GM18520 (cell line): ENCODE measurements at regions not wholly inside any gene's neighbourhood (a gene's known extent, or its start where the extent isn't known, plus 50 kb on each side); places are given as distances from the start of the nearest gene placed in this dataset.
"Not testable (repeated sequence)": the region's sequence is repeated elsewhere in the genome, so short reads cannot be mapped to it uniquely, and the experiment has no call there.

Experiments
- ATAC-seq: cut with Tn5 transposase; IDR thresholded peaks from one replicate; pipeline ENCODE4 v1.9.1; 2021; ENCODE audit not compliant: unreplicated experiment

DNA sequence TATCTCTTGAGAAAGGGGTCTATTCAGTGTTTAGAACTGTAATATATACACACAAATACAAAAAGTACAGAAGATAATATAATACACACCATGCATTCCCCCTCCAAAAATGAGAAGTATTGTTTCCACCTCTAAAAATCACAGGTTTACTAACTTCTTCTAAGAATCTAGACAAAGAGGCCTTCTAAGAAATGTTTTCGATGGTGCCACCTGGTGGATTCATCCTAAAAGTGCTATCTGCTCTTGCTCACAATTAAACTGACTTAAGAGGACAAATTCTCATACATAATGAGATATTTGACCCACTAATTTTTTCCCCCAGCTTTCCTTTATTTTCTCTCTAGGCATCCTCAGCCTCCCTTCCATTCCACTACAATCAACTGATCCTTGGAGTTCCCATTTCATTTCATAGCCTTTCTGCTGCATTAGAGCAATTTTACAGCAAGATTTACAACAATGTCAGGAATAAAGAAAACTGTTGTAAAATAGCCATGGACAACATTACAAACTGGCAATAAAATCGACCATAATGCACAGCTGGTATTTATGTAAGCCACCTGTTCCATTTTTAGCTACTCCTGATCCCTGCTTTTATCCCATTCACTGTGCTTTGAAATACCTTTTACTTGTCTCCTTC, 124.6 kb downstream of the ARRDC4 start:
- no peak for ATAC-seq

DNA sequence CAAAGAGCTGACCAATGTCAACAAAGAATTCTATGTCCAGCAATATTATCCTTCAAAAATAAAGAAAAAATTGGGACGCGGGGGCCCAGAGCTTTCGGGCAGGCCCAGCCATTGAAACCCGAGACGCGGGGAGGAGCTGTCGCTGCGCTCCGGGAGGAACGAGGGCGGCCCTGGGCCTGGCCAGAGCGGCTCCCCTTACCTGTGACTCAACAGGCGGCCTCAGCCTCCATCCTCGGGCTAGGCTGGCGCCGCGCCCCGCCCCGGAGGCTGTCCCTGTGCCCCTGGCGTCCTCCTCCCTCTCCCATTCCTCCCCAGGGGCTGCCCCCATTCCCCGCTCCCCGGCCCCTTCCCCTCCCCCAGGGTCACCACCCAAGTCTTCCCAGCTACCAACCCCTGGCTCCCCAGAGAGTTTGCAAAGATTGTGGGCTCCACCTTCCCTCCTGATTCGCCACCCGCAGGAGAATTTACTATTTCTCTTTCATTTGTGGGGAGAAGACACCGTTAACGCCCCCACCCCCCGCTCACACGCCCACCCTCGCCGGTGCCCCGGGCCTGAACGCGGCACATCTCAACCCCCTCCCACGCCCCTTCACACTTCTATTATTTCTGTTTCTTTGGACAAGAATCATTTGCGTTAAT, 127.9 kb downstream of the ARRDC4 start:
- ATAC-seq = not testable (repeated sequence)

DNA sequence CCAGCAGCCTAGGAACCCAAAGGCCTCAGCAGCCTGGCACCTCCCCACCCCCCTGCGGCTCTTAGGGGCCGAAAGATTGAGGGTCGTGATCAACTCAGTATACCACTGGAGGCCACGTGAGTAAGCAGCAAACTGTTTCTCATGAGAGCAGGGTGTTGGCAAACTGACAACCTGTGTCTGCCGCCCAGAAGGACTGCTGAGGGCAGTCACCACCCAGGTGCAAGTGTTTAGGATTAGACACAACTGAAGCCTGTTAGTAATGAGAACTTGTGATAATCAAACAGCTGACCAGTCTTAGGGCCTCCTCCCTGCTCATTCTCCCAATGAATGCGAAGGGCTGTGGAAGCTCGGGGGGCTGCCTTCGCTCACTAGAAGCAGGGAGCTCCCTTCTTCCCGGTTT, 128.8 kb downstream of the ARRDC4 start:
- not testable (repeated sequence) for ATAC-seq

DNA sequence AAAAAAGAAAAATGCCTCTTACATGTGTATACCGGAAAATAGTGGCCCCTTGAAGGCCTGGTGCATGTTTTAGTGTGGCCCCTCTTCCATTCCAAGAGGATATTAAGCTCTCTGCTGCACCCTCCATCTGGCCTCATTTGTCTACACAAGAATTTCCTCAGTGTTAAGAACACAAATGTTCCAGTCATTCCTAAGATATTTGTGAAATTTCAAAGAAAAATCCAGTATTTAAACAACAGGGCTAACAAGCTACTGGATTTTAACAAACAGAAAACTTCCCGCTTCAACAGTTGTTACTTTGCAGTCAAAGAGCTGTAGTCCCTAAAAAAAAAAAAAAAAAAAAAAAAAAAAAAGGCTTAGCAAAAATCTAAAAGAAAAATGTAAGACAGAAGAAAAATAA, 137.5 kb downstream of the ARRDC4 start:
- ATAC-seq = not testable (repeated sequence)

DNA sequence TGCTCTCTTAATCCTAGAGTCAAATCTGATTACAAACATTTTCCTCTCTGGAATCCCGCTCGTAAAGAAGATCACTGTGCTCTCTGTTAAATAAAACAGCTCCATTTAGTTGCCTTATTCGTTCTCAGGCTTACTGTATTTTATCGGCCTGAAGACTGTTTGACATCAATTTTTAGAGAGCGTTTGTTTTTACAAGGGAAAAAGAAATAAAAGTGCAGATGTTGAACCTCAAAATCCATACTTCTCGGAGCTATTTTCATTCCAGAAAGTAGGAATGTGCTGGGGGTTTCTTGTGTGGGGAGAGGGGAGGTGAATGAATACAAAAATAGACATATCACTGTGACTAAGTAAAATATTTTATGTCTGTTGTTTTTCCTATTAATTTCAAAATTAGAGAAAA, 140.1 kb downstream of the ARRDC4 start:
- ATAC-seq = not testable (repeated sequence)

DNA sequence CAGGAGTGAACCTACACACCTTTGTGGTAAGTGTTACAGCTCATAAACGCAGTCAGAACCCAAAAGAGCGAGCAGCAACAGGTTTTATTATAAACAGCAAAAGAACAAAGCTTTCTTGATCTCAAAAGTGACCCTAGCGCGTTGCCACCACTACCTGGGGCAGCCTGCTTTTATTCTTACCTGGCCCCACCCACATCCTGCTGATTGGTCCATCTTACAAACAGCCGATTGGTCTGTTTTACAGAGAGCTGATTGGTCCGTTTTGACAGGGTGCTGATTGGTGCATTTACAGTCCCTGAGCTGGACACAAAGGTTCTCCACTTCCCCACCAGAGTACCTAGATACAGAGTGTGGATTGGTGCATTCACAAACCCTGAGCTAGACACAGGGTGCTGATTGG, 143.1 kb downstream of the ARRDC4 start:
- no peak for ATAC-seq

DNA sequence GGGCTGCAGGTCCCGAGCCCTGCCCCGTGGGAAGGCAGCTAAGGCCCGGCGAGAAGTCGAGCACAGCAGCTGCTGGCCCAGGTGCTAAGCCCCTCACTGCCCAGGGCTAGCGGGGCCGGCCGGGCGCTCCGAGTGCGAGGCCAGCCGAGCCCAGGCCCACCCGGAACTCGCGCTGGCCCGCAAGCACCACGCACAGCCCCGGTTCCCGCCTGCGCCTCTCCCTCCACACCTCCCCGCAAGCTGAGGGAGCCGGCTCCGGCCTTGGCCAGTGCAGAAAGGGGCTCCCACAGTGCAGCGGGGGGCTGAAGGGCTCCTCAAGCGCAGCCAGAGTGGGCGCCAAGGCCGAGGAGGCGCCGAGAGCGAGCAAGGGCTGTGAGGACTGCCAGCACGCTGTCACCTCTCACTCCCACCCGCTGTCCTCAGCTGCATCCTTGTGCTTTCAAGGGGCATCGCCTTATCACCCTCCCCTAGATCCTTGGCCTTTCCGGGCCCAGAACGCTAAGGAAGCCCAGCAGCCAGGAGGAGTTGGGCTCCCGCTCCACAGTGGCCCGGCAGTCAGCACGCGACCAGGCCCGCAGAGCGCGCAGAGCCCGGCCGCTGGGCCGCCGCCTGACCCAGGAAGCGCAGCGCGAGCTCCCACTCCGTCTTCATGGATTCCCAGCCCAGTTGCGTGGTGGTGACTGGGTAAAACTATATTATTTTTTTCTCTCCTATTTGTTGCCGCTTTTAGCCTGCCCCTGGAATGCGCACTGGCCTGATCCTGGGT, 144.1 kb downstream of the ARRDC4 start:
- not testable (repeated sequence) for ATAC-seq

DNA sequence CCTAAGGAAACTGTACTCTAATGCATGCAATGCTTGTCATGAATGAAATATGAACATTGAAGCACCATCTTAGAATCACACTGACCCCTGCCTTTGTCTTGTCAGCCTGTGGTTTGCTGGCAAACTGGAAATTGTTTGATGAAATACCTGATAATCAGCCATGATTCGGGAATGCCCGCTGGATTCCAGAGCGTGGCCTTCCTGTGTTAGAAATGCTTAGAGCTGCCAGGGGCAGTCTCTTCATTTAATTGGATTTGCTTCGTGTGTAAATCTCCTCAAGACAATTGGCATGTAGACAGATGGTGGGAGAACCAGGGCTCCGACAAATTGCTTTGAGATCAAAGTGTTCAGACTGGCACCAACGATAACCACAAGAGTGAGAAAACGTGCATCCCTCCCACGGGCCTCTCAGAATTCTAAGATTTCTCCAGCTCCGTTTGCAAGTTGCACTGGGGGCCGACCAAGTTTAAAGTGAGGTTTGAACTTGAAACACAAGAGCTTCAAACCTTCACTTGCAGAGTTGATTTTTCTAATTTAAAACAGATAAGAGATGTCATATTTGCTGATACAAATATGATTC, 146.2 kb downstream of the ARRDC4 start:
- ATAC-seq = not testable (repeated sequence)

DNA sequence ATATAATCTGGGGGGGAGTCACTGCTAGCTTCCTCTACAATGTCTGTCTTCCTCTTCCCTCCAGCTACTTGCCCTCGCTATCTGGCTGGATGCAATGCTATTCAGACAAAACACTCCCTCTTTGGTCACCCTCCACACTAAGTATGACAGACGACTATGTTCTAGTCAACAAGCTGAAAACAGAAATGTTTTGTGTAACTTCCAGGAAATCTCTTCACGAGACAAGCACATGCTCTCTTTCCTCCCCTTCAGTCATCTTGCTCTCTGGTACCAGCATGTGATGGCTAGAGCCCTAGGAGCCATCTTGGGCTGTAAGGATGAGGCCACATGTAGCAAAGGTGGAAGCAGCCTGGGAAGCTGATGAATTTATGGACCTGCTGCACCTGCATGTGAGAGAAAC, 151.3 kb downstream of the ARRDC4 start:
- no peak for ATAC-seq

DNA sequence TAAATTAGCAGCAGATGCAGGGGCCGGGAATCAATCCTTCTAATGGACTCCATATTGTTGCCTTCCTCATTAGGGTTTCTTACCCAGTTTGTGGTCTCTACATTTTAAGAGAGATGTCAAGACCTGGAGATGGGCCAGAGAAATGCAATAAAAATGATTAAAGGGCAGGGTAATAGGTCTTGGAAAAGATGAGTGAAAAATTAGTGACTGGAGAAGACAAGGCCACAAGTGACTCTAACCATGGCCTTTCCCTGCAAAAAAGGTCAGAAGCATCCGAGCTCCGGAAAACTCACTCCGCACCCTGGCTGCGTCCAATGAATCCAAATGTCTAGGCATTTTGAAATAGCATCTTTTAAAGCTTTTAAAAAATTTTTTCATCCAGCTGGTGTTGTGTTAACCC, 152.8 kb downstream of the ARRDC4 start:
- ATAC-seq = no peak

DNA sequence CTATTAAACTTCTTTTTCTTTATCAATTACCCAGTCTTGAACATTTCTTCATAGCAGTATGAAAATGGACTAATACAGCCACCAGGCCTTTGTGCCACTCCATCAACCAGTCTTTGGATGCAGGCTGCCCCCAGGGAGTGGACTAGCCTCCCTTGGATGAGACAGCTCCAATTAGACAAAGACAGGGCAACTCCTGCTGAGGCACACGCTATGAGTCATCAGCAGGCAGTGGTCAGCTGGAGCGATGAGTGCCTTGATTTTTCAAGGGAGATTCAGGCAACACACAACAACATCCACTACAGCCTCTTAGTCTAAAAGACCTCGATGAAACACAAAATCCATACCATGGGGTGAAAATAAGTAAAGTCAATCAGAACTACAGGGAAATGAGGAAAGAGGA, 160.1 kb downstream of the ARRDC4 start:
- ATAC-seq = no peak

DNA sequence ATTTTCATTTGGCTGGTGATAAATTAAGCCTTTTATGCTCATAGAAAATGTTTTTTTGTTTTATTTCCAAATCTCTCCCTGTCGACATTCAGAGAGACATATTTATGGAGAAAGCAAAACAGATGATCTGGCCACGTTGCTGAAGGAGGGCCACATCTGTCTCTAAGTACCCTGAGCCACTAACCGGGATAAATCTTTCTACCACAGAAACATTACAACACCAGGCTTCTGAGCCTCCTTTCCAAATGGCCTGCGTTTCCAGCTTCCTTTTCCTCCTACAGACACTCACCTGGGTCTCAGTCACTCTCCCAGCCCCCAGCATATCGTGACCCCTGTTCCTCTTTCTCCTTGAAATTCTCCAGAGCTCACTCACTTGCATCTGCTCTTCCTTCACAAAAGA, 161.0 kb downstream of the ARRDC4 start:
- ATAC-seq = no peak

DNA sequence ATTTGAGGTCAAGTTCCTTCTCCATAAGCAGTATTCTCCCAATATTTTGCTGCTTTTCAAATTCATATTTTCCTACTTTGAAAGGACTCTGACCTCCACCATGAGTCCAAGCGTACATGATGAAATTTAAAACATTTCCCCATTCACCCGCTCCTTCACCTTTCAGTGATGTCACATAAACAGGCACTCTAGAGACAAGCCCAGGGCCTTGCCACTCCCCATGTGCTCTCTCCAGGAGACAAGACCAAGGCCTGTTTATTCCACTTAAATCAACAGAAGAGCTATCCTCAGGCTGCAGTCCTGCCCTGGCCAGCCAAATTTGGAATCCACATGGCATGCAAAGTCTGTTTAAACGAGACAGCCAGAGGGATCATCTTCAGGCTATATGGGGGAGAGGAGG, 161.5 kb downstream of the ARRDC4 start:
- no peak for ATAC-seq

DNA sequence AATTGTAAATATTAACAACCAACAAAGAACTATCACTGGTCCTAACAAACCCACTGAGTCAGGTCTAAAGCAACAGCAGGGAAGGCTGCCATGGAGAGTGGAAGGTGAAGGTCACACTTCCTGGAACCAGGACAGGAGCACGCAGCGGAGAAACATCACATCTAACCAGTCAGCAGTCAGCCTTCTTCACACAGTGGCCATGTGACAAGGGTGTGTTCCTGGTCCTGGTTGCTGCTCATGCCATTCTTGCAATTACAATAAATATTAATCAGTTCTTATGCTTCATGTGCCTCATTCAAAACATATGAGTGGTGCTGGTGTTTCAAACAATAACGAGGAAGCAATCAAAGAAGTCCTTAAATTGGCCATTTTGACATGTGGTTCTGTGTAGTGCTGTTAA, 162.8 kb downstream of the ARRDC4 start:
- ATAC-seq = no peak

DNA sequence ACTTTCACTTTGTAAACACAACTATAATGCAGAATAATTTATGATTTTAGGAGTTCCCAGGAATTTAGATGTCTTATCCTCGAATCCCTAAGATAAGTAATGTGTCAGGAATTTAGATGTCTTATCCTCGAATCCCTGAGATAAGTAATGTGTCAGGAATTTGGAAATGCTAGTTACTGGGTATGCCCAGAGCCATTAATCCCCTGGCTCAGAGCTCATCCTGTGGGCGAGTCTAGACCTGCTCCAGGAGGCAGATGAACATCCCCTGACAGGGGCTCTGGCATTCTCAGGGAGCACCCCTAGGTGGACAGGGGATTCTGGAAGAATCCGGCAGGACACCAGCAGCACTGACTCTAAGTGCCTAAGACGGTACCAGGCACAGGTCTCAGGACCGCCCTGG, 163.3 kb downstream of the ARRDC4 start:
- ATAC-seq = no peak

DNA sequence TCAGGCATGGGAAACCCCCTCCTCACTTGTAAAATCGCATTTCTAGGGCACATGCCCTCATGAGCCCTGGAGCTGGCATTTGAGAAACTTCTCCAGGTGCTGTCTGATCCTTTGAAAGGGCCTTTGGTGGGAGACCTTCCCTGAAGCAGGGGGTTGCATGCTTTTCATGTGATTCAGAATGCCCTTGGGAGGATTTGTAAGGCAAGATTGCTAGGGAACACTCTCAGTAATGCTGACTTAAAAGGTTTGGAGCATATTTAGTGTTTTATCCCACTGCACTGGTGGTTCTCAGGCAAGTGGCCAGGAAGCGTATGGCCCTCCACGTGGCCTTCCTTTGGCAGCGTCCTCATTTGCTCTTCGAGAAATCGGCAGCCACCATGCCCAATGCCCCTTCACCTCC, 164.1 kb downstream of the ARRDC4 start:
- no peak for ATAC-seq

DNA sequence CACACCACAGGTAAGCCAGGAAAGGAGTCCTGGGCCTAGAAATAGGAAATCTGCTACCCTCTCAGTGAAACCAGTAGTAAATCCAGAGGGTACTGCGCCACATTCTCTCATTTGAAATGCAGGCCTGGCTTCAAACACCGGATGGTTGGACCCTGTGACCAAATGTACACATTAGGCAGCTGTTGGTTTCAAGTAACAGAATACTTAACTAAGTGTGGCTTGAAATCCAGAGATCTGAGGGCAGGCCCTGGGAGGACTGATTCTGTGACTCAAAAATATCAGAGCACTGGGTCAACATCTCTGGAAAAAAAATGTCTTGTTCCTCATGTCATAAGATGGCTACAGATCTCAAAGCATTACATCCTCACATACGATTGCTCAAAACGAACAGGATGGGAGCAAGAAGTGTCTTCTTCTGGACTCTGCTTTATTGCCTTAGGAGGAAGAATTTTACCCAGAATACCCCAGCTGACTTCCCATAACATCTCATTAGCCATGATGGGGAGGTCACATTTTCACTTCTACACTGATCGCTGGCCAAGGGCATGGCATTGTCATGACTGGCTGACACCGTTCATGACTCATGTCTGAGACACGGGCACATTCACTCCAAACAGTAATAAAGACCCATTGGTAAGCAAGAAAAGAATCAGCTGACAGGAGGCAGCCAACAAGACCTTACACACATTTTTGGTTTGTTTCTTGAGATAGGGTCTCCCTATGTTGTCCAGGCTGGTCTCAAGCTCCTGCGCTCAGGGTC, 166.0 kb downstream of the ARRDC4 start:
- ATAC-seq = no peak

DNA sequence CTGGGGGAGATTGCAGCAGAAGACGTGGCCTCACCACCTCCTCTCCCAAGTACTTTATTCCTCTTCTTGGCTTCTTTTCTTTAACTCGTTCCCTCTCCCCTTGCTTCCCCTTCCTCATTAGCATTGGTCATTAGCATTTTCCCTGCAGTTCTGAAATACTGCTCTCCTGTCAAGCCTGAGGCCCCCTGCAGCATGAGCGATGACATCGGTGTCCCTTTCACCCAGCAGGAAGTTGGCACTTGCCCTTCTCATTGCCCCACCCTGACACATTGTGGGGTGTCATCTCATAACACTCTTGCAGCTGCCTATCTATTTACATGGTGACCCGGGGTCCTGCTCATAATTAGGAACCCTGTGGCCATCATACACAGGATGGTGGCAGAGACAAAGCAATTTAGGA, 167.1 kb downstream of the ARRDC4 start:
- no peak for ATAC-seq

DNA sequence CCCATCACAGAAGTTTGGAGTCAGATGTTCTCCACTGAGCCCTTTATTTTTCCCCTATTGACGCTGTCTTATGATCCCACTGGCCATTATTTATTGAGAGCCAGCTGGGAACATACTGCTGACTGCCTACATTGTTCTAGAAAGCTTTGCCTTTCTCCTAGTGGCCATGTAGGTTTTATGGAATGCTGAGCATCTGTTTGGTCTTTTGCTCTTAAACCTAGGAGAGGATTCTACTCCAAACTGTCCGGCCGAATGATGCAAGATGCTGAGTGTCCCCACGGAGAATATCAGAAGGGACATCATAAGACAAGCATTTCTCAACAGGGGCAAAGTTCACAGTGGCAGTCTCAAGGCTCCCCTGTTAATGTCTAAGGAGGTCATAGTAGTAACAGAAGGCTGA, 171.4 kb downstream of the ARRDC4 start:
- ATAC-seq = no peak

DNA sequence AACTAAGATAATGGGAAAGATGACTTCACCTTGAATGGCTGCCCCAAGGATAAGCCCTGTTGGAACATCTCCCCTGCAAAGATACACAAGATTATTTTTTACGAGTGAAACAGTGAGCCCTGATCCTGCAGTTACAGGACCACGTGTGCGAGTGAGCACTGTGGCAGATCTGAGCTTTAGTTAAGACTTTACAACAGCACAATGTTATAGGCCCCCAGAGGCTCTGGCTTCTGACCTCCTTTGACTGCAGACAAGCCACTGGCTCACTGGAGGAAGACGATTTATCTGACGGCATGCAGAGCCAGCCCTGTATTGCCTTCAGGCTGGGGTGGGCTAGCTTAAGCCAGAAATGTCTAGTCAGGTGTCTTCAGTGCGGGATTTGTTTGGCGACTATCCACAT, 174.4 kb downstream of the ARRDC4 start:
- ATAC-seq = no peak

DNA sequence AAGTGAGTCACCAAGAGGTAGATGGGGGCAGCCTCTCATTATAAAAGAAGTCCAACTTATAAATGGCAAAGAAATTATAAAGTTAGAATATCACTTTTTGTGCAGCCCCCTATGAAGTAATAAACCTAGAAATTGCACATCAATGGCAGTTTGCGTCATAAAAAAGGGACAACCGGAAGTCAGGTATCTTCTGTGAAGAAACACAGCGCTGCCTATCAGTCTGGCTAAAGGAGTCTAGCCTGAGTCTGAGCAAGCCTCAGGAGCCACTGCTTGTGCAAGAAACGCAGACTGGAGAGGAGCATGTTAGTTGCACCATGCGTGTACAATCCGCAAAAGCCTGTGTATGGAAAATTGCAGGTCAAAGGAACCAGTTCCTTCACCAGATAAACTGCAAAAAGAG, 178.4 kb downstream of the ARRDC4 start:
- no peak for ATAC-seq
